Astrocyte (in vitro differentiated cells and primary cell): ENCODE measurements at regions not wholly inside any gene's neighbourhood (a gene's known extent, or its start where the extent isn't known, plus 50 kb on each side); places are given as distances from the start of the nearest gene placed in this dataset.

Source experiments
- EZH2 ChIP-seq: IDR thresholded peaks from 2 replicates; pipeline ENCODE4 v1.6.1; 2012; ENCODE audit warnings: mild to moderate bottlenecking, low read length, inconsistent platforms; ENCODE audit not compliant: insufficient read depth
- TF ChIP-seq, protein P1 (sequence below): IDR thresholded peaks from 2 replicates; pipeline ENCODE4 v1.5.1; 2011; ENCODE audit warnings: low read depth, mild to moderate bottlenecking, inconsistent platforms, low read length, moderate library complexity; ENCODE audit not compliant: insufficient read depth

DNA sequence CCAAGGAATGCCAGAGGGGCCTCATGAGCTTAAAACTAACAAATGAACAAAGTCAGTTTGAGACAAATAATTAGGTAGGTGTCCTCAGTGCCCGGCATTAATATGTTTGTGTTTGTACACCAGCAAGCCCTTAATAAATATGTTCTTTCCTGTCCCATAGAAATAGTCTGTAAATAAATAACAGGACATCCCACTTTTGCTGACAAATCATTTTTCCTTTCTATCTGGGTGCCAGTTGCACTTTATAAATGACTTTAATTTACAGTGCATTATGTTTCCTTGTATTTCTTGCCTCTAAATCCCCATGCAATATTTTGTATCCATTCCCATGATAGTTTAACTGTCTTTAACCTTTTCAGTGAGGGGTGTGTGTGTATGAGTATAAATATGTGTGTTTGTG lies 170.3 kb downstream of the CBLN1 start:
- TF ChIP-seq, protein P1, sequence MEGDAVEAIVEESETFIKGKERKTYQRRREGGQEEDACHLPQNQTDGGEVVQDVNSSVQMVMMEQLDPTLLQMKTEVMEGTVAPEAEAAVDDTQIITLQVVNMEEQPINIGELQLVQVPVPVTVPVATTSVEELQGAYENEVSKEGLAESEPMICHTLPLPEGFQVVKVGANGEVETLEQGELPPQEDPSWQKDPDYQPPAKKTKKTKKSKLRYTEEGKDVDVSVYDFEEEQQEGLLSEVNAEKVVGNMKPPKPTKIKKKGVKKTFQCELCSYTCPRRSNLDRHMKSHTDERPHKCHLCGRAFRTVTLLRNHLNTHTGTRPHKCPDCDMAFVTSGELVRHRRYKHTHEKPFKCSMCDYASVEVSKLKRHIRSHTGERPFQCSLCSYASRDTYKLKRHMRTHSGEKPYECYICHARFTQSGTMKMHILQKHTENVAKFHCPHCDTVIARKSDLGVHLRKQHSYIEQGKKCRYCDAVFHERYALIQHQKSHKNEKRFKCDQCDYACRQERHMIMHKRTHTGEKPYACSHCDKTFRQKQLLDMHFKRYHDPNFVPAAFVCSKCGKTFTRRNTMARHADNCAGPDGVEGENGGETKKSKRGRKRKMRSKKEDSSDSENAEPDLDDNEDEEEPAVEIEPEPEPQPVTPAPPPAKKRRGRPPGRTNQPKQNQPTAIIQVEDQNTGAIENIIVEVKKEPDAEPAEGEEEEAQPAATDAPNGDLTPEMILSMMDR = no peak
- TF ChIP-seq EZH2 = no peak
